HG02973 (cell line): ENCODE measurements at regions not wholly inside any gene's neighbourhood (a gene's known extent, or its start where the extent isn't known, plus 50 kb on each side); places are given as distances from the start of the nearest gene placed in this dataset.

ENCODE experiments used
- ATAC-seq: cut with Tn5 transposase; IDR thresholded peaks from one replicate; pipeline ENCODE4 v1.9.1; 2021; ENCODE audit warnings: moderate library complexity; ENCODE audit not compliant: unreplicated experiment

- no peak for ATAC-seq
Measured at GRCh38 chr5:68429510-68429909, 214.0 kb downstream of the PIK3R1 start.

DNA sequence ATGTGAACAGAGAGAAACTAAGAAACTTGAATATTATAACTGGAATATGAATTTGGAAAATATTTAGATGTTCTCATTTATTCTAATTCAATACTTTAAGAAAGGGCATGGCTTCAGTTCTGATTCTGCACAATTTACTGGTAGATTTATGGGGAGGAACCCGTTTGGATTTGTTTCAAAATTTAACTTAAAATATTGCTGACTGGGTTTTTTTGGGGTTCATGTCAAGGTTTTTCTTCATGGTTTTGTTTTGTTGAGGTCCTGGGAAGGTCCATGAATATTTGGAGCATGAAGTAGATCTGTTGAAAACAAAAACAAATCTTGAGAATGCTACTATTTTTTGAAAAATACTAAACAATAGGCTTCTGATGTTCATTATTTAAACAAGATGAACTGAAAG lies 214.7 kb downstream of the PIK3R1 start:
- no peak for ATAC-seq

DNA sequence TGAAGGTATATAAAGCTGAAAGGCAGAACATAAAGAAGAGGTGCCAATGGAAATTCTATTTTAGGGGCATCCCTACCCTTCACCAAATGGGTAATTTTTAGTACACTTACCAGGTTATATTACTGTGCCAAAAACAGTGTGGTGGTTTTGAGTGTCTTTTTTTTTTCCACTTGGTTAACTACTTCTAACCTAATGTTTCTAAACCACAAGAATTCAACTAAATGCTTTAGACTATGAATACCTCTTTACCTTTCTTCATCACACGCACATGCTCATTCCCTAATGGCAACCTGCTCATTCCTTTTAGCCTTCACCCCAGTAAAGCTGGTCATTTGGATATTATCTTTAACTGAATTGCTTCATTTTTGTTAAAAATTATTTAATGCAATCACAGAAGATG lies 215.6 kb downstream of the PIK3R1 start:
- no peak for ATAC-seq

DNA sequence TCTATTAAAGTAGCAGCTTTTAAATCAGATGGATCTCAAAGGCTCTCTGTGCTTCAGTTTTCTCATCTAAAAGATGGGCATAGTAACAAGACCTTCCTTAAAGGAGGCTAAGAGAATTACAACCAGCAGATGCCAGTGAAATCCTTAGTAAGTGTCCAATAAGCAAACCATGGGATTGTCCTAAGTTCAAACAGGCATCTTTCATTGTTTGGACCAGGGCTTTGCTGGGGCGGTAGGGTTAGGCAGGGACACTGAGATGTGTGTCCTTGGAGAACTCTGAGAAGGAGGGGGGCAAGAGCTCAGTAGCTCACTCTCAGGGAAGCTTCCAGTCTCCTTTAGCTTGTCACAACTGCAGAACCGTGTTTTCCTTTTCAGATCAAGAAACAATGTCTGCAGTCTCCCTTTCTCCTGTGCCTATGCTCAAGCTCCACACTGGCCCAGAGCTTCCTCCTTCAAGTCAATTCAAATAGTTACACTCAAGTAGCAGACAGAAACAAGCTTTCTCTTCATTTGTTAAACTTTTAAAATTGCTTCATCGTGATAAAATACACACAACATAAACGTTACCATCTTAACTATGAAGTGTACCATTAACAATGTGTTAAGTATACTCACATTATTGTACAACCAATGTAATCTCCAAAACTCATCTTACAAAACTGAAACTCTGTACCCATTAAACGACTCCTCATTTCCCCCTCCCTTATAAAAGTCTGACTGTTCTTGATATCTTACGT lies 216.2 kb downstream of the PIK3R1 start:
- no peak for ATAC-seq

DNA sequence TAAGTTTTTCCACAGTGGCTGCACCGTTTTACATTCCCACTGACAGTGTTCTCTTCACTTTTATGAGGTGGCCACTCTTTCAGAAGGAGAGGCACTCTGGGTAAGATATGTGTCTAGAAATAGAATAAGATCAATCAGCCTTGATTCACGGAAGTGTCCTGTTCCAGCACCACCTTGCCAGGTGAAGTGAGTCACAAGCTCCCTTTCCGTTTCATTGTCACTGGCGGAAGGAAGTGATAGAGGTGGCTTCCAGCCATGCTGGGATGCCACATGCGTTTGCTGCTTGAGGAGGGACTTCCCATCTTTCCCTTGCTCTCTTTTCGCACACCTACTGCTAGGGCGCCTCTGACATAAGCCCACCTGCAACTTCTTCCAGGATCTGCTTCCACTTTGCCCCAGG lies 217.1 kb downstream of the PIK3R1 start:
- no peak for ATAC-seq

DNA sequence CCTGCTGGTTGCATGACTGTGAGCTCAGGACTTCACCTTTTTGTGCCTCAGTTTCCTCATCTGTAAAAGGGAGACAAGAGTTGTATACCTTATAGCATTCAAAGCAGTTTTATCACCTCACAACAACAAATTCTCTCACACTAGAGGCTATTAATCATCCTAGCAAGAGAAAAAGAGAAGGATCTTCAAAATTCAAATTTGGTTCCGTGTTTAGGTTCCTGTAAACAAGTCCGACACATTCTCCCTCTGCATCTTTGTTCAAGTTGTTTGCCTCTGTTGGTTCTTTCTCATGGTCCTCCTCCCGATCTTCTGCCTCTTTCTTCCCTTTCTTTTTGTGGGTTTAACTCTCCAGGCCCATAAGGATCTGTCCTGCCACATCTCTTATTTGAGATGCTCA lies 218.0 kb downstream of the PIK3R1 start:
- ATAC-seq: no peak

GRCh38 chr5:68433923-68434879 lies 218.6 kb downstream of the PIK3R1 start:
- ATAC-seq: peak; percentile 96

GRCh38 chr5:68435611-68436010 lies 220.1 kb downstream of the PIK3R1 start:
- no peak for ATAC-seq

- no peak for ATAC-seq
Measured at GRCh38 chr5:68436686-68437520, 221.3 kb downstream of the PIK3R1 start.

- ATAC-seq: no peak
Measured at GRCh38 chr5:68438876-68439275, 223.3 kb downstream of the PIK3R1 start.

GRCh38 chr5:68440245-68440644 lies 224.7 kb downstream of the PIK3R1 start:
- ATAC-seq: no peak

DNA sequence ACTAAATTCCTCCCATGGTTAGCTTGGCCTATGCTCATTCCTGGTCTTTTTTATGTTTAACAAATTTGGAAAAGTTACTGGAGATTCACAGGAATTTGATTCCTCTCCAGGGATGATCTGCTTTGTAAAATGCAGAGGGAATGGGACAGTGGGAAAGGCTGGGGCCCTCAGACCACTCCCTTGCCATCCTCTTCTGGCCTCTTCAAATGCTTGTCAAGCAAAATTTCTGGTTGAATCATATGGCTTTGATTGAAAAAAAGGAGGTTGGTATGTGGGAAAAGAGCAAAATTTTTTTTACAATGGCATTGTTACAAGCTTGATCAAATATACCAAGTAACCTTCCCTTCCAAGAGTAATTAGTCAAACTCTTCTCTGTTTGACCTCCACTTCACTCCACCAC lies 225.1 kb downstream of the PIK3R1 start:
- ATAC-seq: no peak

GRCh38 chr5:68441309-68442073 lies 225.9 kb downstream of the PIK3R1 start:
- no peak for ATAC-seq

GRCh38 chr5:68443091-68443490 lies 227.5 kb downstream of the PIK3R1 start:
- no peak for ATAC-seq

- ATAC-seq: no peak
Measured at GRCh38 chr5:68444048-68444447, 228.5 kb downstream of the PIK3R1 start.

DNA sequence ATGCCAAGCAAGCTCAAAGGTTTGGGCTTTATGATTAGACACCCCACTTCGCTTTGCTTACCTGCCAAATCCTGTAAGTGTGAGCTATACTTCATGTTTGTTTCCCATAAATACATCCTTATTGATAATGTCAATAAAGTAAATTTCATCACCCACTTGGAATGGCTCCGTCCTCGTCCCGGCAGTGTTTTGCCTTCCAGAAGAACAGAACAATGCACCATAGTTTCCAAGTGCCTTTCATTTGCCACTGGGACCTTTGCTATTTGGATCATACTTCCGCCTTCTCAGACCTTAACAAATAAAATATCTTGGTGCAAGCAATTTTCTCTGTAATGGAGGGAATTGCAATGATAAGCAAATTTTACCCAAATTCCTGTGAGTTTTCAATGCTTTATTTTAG lies 229.3 kb downstream of the PIK3R1 start:
- ATAC-seq: no peak

GRCh38 chr5:68445257-68446069 lies 229.9 kb downstream of the PIK3R1 start:
- no peak for ATAC-seq

GRCh38 chr5:68446070-68446357 lies 230.5 kb downstream of the PIK3R1 start:
- ATAC-seq: no peak

GRCh38 chr5:68446487-68446894 lies 230.9 kb downstream of the PIK3R1 start:
- peak; percentile 83 for ATAC-seq
